ENCODE measurements at regions not wholly inside any gene's neighbourhood (a gene's known extent, or its start where the extent isn't known, plus 50 kb on each side); places are given as distances from the start of the nearest gene placed in this dataset.
"Not testable (repeated sequence)": the region's sequence is repeated elsewhere in the genome, so short reads cannot be mapped to it uniquely, and the experiment has no call there.

GRCh38 chr3:125694761-125695294 is 99.5 kb upstream of the OSBPL11 start:
- no peak for DNase-seq
- in situ Hi-C loops (cut with MboI; ENCODE audit: low pct_unique_long_range_greater_than_20kb, low sequenced_read_pairs), result no loop called here

GRCh38 chr3:125695688-125696087 is 100.4 kb upstream of the OSBPL11 start:
- no peak for DNase-seq
- in situ Hi-C loops (cut with MboI; ENCODE audit: low pct_unique_long_range_greater_than_20kb, low sequenced_read_pairs), result no loop called here

DNA sequence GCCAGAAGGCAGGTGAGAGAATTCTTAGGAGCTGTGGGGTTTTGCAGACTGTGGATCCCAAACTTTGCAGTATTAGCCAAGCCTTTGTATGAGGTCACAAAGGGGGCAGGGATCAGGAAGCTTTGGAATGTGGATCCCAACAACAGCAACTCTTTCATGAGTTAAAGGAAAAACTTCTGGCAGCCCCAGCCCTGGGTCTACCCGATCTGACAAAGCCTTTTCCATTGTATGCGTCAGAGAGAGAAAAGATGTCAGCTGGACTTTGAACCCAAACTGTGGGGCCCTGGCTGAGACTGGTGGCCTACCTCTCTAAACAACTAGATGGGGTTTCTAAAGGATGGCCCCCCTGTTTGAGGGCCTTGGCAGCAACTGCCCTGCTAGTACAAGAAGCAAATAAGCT is 101.8 kb upstream of the OSBPL11 start:
- in situ Hi-C loops (cut with MboI; ENCODE audit: low pct_unique_long_range_greater_than_20kb, low sequenced_read_pairs), result not testable (repeated sequence)

GRCh38 chr3:125697979-125698640 is 102.8 kb upstream of the OSBPL11 start:
- in situ Hi-C loops (cut with MboI; ENCODE audit: low pct_unique_long_range_greater_than_20kb, low sequenced_read_pairs); DNase-seq: not testable (repeated sequence)

More for the DNA sequence above, 101.8 kb upstream of the OSBPL11 start:
- DNase-seq, result not testable (repeated sequence)

DNA sequence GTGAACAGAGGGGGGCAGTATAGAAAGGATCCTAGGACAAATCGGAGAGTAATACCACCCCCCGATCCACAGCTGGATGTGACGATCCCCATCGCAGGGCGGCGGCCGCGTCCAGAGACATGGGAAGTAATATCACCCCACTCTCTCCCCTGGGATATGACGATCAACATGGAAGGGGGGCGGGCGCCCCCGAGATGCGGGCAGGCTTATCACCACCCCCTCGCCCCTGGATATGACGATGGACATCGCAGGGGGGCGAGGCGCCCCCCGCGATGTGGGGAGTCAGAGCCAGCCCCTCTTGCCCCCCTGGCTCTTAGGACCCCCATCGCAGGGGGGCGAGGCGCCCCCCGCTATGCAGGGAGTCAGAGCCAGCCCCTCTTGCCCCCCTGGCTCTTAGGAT is 120.4 kb upstream of the OSBPL11 start:
- in situ Hi-C loops (cut with MboI; ENCODE audit: low pct_unique_long_range_greater_than_20kb, low sequenced_read_pairs), result no loop called here

DNA sequence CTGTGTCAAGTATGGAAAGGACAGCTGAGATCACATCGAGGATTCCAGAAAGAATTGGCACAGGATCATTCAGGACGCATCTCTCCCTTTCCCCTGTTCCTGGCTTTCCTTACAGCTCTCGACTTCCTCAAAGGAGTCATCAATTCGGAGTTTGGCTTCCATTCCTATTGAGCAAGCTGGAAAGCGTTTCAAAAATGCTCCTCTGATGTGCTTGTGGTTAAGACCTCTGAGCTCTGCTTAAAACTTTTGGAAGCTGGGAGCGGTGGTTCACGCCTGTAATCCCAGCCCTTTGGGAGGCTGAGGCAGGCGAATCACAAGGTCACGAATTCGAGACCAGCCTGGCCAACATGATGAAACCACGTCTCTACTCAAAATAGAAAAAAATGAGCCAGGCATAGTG is 136.9 kb upstream of the OSBPL11 start:
- DNase-seq; in situ Hi-C loops (cut with MboI; ENCODE audit: low pct_unique_long_range_greater_than_20kb, low sequenced_read_pairs): not testable (repeated sequence)

More for the DNA sequence above, 120.4 kb upstream of the OSBPL11 start:
- DNase-seq, result no peak

DNA sequence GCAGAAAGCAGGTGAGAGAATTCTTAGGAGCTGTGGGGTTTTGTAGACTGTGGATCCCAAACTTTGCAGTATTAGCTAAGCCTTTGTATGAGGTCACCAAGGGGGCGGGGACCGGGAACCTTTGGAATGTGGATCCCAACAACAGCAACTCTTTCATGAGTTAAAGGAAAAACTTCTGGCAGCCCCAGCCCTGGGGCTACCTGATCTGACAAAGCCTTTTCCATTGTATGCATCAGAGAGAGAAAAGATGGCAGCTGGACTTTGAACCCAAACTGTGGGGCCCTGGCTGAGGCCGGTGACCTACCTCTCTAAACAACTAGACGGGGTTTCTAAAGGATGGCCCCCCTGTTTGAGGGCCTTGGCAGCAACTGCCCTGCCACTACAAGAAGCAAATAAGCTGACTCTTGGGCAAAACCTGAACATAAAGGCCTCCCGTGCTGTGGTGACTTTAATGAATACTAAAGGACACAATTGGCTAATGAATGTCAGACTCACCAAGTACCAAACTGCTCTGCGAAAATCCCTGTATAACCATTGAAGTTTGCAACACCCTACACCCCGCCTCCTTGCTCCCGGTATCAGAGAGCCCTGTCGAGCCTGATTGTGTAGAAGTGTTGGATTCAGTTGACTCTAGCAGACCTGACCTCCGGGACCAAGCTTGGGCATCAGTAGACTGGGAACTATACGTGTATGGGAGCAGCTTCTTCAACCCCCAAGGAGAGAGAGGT is 146.9 kb upstream of the OSBPL11 start:
- in situ Hi-C loops (cut with MboI; ENCODE audit: low pct_unique_long_range_greater_than_20kb, low sequenced_read_pairs); DNase-seq: not testable (repeated sequence)

GRCh38 chr3:125742845-125743244 is 147.5 kb upstream of the OSBPL11 start:
- in situ Hi-C loops (cut with MboI; ENCODE audit: low pct_unique_long_range_greater_than_20kb, low sequenced_read_pairs); DNase-seq: not testable (repeated sequence)

- not testable (repeated sequence) for DNase-seq
Observed at GRCh38 chr3:125757050-125757449, 161.8 kb upstream of the OSBPL11 start.

DNA sequence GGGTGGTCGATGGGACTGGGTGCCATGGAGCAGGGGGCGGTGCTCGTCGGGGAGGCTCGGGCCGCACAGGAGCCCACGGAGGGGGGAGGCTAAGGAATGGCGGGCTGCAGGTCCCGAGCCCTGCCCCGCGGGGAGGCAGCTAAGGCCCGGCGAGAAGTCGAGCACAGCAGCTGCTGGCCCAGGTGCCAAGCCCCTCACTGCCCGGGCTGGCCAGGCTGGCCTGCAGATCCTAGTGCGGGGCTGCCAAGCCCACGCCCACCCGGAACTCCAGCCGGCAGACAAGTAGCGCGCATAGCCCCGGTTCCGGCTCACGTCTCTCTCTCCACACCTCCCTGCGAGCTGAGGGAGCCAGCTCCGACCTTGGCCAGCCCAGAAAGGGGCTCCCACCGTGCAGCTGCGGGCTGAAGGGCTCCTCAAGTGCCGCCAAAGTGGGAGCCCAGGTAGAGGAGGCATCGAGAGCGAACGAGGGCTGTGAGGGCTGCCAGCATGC is 163.4 kb upstream of the OSBPL11 start:
- DNase-seq; in situ Hi-C loops (cut with MboI; ENCODE audit: low pct_unique_long_range_greater_than_20kb, low sequenced_read_pairs): not testable (repeated sequence)

More at GRCh38 chr3:125757050-125757449, 161.8 kb upstream of the OSBPL11 start:
- in situ Hi-C loops (cut with MboI; ENCODE audit: low pct_unique_long_range_greater_than_20kb, low sequenced_read_pairs), result not testable (repeated sequence)

DNA sequence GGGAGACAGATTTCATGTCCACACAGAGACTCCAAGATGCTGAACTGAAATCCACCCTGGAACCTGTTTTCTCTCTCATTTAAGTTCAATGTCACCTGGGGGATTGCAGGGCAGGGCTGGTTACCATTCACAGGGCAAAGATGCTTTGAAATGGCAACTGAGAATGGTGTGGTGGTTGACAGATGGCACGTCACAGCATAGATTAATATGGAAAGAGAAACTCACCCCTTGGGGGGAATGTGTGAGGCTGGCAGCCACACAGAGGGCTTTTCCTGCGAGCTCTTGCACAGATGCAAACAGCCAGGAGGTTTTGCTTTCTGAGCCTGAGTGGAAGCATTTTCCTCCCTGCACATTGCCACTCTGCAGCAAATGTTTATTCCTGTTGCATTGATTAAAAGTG is 167.3 kb upstream of the OSBPL11 start:
- DNase-seq; in situ Hi-C loops (cut with MboI; ENCODE audit: low pct_unique_long_range_greater_than_20kb, low sequenced_read_pairs): not testable (repeated sequence)

DNA sequence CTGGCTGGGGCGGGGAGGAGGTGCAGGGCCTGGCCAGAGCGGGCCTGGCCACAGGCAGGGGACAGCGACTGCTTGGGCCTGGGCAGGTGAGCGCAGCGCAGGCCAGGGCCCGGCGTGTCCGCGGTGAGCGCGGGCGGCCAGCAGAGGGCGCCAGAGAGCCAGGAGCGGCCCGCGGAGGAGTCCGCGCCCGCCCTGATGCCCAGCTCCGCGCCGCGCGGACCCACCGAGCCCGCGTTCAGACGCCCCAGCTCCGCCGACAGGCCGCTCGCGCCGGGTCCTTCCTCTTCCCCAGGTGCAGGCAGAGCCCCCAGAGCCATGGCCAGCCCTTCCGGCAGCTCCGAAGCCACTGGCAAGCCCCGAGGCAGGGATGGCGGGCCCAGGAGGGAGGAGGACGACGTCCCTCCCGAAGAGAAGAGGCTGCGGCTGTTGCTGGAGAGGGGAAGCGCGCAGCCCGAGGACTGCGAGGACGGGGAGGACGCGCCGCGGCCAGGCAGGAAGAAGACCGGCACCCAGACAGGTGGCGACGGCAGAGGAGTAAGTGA is 171.1 kb upstream of the OSBPL11 start:
- peak; percentile 64 for DNase-seq
- in situ Hi-C loops (cut with MboI; ENCODE audit: low pct_unique_long_range_greater_than_20kb, low sequenced_read_pairs), result not testable (repeated sequence)

GRCh38 chr3:125766931-125767330 is 171.6 kb upstream of the OSBPL11 start:
- in situ Hi-C loops (cut with MboI; ENCODE audit: low pct_unique_long_range_greater_than_20kb, low sequenced_read_pairs); DNase-seq: not testable (repeated sequence)

GRCh38 chr3:125767641-125768040 is 172.3 kb upstream of the OSBPL11 start:
- no peak for DNase-seq
- in situ Hi-C loops (cut with MboI; ENCODE audit: low pct_unique_long_range_greater_than_20kb, low sequenced_read_pairs), result no loop called here

- DNase-seq; in situ Hi-C loops (cut with MboI; ENCODE audit: low pct_unique_long_range_greater_than_20kb, low sequenced_read_pairs): not testable (repeated sequence)
Observed at GRCh38 chr3:125768821-125769220, 173.5 kb upstream of the OSBPL11 start.

- in situ Hi-C loops (cut with MboI; ENCODE audit: low pct_unique_long_range_greater_than_20kb, low sequenced_read_pairs); DNase-seq: not testable (repeated sequence)
Observed at GRCh38 chr3:125771506-125771905, 176.2 kb upstream of the OSBPL11 start.

DNA sequence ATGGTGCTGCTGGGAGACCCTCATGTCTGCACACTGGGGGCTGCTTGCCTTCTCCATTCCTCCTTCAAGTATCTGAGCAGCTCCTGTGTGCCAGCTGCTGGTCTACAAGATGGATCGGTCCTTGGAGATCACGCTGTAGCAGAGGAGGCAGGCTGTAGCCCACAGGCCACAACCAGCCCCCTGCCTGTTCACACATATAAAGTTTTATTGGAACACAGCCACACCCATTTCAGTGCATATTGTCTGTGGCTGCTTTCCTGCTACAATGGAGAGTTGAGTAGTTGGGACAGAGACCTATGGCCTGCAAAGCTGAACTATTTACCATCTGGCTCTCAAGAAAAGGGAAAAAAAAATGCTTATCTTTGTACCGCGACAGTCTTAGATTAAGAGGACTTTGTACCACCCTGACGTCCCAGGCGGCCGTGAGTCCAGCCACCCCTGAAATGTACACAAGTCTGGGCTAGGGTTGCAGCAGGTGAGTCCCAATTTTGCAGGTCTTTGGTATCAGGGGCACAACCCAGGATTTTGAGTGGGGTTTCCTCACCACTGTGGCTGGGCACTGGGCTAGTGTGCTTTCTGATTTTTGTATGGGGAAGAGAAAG is 179.2 kb upstream of the OSBPL11 start:
- DNase-seq; in situ Hi-C loops (cut with MboI; ENCODE audit: low pct_unique_long_range_greater_than_20kb, low sequenced_read_pairs): not testable (repeated sequence)

DNA sequence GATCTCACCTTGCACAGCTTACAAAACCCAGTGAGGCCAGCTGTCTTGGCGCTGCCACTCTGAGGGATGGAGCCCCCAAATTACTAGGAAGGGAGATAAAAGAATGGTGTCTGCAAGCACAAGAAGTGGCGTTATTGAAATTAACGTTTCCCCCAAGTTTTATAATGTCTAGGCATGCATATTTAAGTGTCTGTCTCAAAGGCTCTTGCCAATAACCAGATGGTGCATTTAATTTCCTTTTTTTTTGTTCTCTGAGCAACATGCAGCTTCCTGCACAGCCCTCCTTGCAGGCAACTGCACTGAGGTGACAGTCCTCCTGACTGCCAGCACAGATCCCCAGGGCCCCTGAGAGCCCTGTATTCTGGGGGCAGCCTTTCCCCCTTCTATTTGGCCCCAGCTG is 179.8 kb upstream of the OSBPL11 start:
- in situ Hi-C loops (cut with MboI; ENCODE audit: low pct_unique_long_range_greater_than_20kb, low sequenced_read_pairs); DNase-seq: not testable (repeated sequence)

DNA sequence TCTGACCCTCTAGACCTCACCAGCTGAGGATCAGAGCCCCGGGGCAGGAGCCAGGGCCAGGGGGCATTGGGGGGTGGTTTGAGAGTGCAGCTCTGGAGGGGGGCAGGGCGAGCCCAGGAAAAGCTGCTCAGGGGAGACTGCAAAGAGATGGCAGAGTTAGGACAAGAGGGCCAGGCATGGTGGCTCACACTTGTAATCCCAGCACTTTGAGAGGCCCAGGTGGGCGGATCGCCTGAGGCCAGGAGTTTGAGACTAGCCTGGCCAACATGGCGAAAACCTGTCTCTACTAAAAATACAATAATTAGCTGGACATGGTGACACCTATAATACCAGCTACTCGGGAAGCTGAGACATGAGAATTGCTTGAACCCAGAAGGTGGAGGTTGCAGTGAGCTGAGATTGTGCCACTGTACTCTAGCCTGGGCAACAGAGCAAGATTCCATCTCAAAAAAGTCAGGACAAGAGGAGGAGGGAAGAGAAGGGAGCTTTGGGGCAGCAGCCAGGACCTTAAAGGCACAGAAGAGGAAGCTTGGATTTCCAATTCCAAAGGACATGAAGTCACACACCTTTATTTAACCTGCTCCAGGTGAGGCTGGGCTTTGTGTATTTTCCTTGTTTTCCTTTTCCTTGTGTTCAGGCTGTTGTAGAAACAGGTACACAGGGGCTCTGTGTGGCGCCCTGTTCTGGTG is 180.5 kb upstream of the OSBPL11 start:
- DNase-seq; in situ Hi-C loops (cut with MboI; ENCODE audit: low pct_unique_long_range_greater_than_20kb, low sequenced_read_pairs): not testable (repeated sequence)
